A673 (cell line): ENCODE measurements at regions not wholly inside any gene's neighbourhood (a gene's known extent, or its start where the extent isn't known, plus 50 kb on each side); places are given as distances from the start of the nearest gene placed in this dataset.

Experiments used
- EZH2 ChIP-seq: fragments of 200-600 bp; sonication (generic); IDR thresholded peaks from 2 replicates; pipeline ENCODE4 v1.6.1; 2017; ENCODE audit warnings: borderline replicate concordance, low read depth, mild to moderate bottlenecking, mixed read lengths, antibody characterized with exemption, low read length; ENCODE audit not compliant: poor library complexity, severe bottlenecking
- TF ChIP-seq, protein P1 (sequence below): fragments of 300-800, 200-600 bp; sonication (generic); conservative IDR thresholded peaks from 2 replicates; pipeline ENCODE4 v1.5.1; 2017; ENCODE audit warnings: low read depth, mild to moderate bottlenecking, antibody characterized with exemption, low read length, moderate library complexity, mixed read lengths

DNA sequence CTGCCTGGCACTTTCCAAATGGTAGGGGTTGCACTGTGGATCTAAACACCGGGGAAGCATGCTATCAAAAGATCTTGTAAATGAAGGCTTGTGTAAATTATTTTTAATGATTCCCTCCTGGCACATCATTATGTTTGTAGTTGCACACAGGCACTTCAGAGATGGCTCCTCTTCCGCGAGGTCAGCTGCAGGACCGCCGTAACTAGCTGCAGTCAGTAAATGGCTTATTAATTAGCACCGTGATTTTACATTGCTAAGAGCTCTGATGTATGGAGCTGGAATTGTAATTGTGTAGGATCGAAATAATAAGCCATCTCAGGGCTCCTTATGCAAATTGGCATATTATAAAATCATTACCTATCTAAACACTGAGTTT lies 397.6 kb upstream of the IRX1 start:
- TF ChIP-seq, protein P1, sequence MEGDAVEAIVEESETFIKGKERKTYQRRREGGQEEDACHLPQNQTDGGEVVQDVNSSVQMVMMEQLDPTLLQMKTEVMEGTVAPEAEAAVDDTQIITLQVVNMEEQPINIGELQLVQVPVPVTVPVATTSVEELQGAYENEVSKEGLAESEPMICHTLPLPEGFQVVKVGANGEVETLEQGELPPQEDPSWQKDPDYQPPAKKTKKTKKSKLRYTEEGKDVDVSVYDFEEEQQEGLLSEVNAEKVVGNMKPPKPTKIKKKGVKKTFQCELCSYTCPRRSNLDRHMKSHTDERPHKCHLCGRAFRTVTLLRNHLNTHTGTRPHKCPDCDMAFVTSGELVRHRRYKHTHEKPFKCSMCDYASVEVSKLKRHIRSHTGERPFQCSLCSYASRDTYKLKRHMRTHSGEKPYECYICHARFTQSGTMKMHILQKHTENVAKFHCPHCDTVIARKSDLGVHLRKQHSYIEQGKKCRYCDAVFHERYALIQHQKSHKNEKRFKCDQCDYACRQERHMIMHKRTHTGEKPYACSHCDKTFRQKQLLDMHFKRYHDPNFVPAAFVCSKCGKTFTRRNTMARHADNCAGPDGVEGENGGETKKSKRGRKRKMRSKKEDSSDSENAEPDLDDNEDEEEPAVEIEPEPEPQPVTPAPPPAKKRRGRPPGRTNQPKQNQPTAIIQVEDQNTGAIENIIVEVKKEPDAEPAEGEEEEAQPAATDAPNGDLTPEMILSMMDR, result no peak
- TF ChIP-seq EZH2, result no peak
